ENCODE measurements at regions not wholly inside any gene's neighbourhood (a gene's known extent, or its start where the extent isn't known, plus 50 kb on each side); places are given as distances from the start of the nearest gene placed in this dataset.

DNA sequence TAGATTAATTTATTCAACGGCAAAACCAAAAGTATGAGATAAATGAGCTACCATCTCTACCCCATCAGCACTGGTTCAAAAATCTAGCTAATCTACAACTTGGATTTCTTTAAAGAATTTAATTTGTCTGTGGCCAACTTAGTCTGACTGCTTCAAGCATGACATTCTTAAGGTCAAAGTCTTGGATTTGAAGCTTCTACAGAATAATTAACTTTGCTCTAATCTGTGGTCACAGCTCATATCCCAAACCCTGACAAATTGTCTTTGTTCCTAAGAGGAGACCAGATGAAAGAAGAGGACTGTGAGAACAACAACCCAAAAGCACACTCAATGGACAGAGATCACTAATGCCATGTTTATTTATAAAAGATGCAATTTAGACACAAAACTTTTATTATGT, 166.9 kb upstream of the EPHA7 start:
- no peak for DNase-seq (ENCODE audit: low read depth, low spot score)
- BruUV-seq (replicated peaks): no TSS peak
- POLR2A ChIA-PET: no interaction called here
- TF ChIP-seq CTCF (IDR thresholded peaks at IDR 0.05) (no peak), POLR2AphosphoS5 (IDR thresholded peaks at IDR 0.05; ENCODE audit: low read depth, low read length) (no peak), SIN3A (IDR thresholded peaks at IDR 0.05; ENCODE audit: borderline replicate concordance, insufficient read depth, low read depth, low read length) (no peak), TCF7L2 (IDR thresholded peaks at IDR 0.05; ENCODE audit: low read depth, low read length) (no peak)
- TF ChIP-seq, protein P1, sequence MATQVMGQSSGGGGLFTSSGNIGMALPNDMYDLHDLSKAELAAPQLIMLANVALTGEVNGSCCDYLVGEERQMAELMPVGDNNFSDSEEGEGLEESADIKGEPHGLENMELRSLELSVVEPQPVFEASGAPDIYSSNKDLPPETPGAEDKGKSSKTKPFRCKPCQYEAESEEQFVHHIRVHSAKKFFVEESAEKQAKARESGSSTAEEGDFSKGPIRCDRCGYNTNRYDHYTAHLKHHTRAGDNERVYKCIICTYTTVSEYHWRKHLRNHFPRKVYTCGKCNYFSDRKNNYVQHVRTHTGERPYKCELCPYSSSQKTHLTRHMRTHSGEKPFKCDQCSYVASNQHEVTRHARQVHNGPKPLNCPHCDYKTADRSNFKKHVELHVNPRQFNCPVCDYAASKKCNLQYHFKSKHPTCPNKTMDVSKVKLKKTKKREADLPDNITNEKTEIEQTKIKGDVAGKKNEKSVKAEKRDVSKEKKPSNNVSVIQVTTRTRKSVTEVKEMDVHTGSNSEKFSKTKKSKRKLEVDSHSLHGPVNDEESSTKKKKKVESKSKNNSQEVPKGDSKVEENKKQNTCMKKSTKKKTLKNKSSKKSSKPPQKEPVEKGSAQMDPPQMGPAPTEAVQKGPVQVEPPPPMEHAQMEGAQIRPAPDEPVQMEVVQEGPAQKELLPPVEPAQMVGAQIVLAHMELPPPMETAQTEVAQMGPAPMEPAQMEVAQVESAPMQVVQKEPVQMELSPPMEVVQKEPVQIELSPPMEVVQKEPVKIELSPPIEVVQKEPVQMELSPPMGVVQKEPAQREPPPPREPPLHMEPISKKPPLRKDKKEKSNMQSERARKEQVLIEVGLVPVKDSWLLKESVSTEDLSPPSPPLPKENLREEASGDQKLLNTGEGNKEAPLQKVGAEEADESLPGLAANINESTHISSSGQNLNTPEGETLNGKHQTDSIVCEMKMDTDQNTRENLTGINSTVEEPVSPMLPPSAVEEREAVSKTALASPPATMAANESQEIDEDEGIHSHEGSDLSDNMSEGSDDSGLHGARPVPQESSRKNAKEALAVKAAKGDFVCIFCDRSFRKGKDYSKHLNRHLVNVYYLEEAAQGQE (IDR thresholded peaks at IDR 0.05; ENCODE audit: insufficient read depth in 1 of 2, low read depth in 2 of 2, low read length in 1 of 2): no peak
- intact Hi-C loops (cut with micrococcal nuclease; ENCODE audit: unreplicated experiment) (no loop called here), in situ Hi-C loops (cut with HindIII; ENCODE audit: low pct_unique_long_range_greater_than_20kb, low sequenced_read_pairs) (no loop called here)
- Histone ChIP-seq H3K36me3 (ENCODE audit: control insufficient read depth, insufficient read depth, low read length) (no peaks in the 10 kb centered on the region), H3K9me3 (ENCODE audit: control insufficient read depth, insufficient read depth, low read depth, low read length) (no peaks in the 10 kb centered on the region), H3K4me1 (ENCODE audit: control insufficient read depth, insufficient read depth, low read length) (no peaks in the 10 kb centered on the region; the same call in 1 of the 2 replicates), H3K4me3 (ENCODE audit: low read depth in 2 of 2, low read length in 2 of 2) (no peak overlapping the region), H3K27me3 (ENCODE audit: control insufficient read depth, insufficient read depth, low read length) (no peaks in the 10 kb centered on the region), H3K27ac (ENCODE audit: low read length) (no peak overlapping the region)
- no peak for ATAC-seq
- CTCF ChIA-PET: no interaction called here

DNA sequence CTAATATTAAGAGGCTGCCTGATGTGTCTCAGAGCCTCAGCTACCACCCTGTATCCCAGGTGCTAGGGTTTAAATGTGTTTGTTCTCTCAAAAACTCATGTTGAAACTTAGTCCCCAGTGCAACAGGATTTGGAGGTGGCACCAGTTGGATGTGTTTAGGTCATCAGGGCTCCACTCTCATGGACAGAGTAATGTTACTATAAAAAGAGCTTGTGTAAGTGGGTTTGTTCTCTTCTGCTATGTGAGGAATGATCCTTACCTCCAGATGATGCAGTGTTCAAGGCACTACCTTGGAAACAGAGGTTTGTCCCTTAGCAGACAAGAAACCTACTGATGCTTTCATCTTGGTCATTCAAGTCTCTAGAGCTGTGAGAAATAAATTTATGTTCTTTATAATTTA, 164.9 kb upstream of the EPHA7 start:
- CTCF ChIA-PET: no interaction called here
- H3K4me1 ChIP-seq (ENCODE audit: control insufficient read depth, insufficient read depth, low read length): peaks cover 4% of the 10 kb centered on the region; the same call in 1 of the 2 replicates

More for the DNA sequence above, 164.9 kb upstream of the EPHA7 start:
- TF ChIP-seq, protein P1 (IDR thresholded peaks at IDR 0.05; ENCODE audit: insufficient read depth in 1 of 2, low read depth in 2 of 2, low read length in 1 of 2): no peak
- TF ChIP-seq POLR2AphosphoS5 (IDR thresholded peaks at IDR 0.05; ENCODE audit: low read depth, low read length): no peak
- no peak for TF ChIP-seq SIN3A (IDR thresholded peaks at IDR 0.05; ENCODE audit: borderline replicate concordance, insufficient read depth, low read depth, low read length)
- no peak for TF ChIP-seq CTCF (IDR thresholded peaks at IDR 0.05)
- no peak for TF ChIP-seq TCF7L2 (IDR thresholded peaks at IDR 0.05; ENCODE audit: low read depth, low read length)
- no peaks in the 10 kb centered on the region for H3K36me3 ChIP-seq (ENCODE audit: control insufficient read depth, insufficient read depth, low read length)
- DNase-seq (ENCODE audit: low read depth, low spot score) (no peak), ATAC-seq (no peak)
- H3K27me3 ChIP-seq (ENCODE audit: control insufficient read depth, insufficient read depth, low read length): no peaks in the 10 kb centered on the region
- H3K9me3 ChIP-seq (ENCODE audit: control insufficient read depth, insufficient read depth, low read depth, low read length): no peaks in the 10 kb centered on the region
- in situ Hi-C loops (cut with HindIII; ENCODE audit: low pct_unique_long_range_greater_than_20kb, low sequenced_read_pairs): no loop called here
- H3K4me3 ChIP-seq (ENCODE audit: low read depth in 2 of 2, low read length in 2 of 2): no peak overlapping the region
- POLR2A ChIA-PET: no interaction called here
- intact Hi-C loops (cut with micrococcal nuclease; ENCODE audit: unreplicated experiment): no loop called here
- no TSS peak for BruUV-seq (replicated peaks)
- no peak overlapping the region for H3K27ac ChIP-seq (ENCODE audit: low read length)
